Neural progenitor cell (in vitro differentiated cells): ENCODE measurements at regions not wholly inside any gene's neighbourhood (a gene's known extent, or its start where the extent isn't known, plus 50 kb on each side); places are given as distances from the start of the nearest gene placed in this dataset.
"Not testable (repeated sequence)": the region's sequence is repeated elsewhere in the genome, so short reads cannot be mapped to it uniquely, and the experiment has no call there.

Source experiments
- DNase-seq: peaks from one replicate; pipeline ENCODE4 v3.0.0-alpha.2; 2016; ENCODE audit warnings: low spot score
- H2AFZ ChIP-seq: fragments of 200-600 bp; sonication (generic); replicated peaks from 2 replicates; pipeline ENCODE4 v1.6.1; 2016; ENCODE audit warnings: antibody characterized with exemption
- H3F3A ChIP-seq: fragments of 200-600 bp; sonication (generic); 2 replicates; pipeline ENCODE4 v1.6.1; 2016; ENCODE audit warnings: antibody characterized with exemption, low read depth
- H3K27ac ChIP-seq: fragments of 200-600 bp; sonication (generic); 2 replicates; pipeline ENCODE4 v1.5.1; 2016; ENCODE audit warnings: mild to moderate bottlenecking
- H3K27me3 ChIP-seq: fragments of 200-600 bp; sonication (generic); 2 replicates; pipeline ENCODE4 v1.6.1; 2016; ENCODE audit warnings: mild to moderate bottlenecking, moderate library complexity
- H3K36me3 ChIP-seq: fragments of 200-600 bp; sonication (generic); 2 replicates; pipeline ENCODE4 v1.5.1; 2016
- H3K4me1 ChIP-seq: fragments of 200-600 bp; sonication (generic); 2 replicates; pipeline ENCODE4 v1.6.1; 2016; ENCODE audit warnings: mixed run types
- H3K4me2 ChIP-seq: fragments of 200-600 bp; sonication (generic); 2 replicates; pipeline ENCODE4 v1.6.1; 2016
- H3K4me3 ChIP-seq: fragments of 200-600 bp; sonication (generic); 2 replicates; pipeline ENCODE4 v1.5.1; 2016
- H3K79me2 ChIP-seq: fragments of 200-600 bp; sonication (generic); 2 replicates; pipeline ENCODE4 v1.6.1; 2016; ENCODE audit warnings: low read depth
- H3K9ac ChIP-seq: fragments of 200-600 bp; sonication (generic); 2 replicates; pipeline ENCODE4 v1.6.1; 2016
- H3K9me3 ChIP-seq: fragments of 200-600 bp; sonication (generic); 2 replicates; pipeline ENCODE4 v1.5.1; 2016; ENCODE audit warnings: low read depth
- H4K20me1 ChIP-seq: fragments of 200-600 bp; sonication (generic); 2 replicates; pipeline ENCODE4 v1.6.1; 2016; ENCODE audit warnings: low read depth
- H3K27ac Mint-ChIP-seq: 3 replicates; pipeline ENCODE4 v1.8.0; 2021; ENCODE audit warnings: mixed read lengths
- H3K27me3 Mint-ChIP-seq: 2 replicates; pipeline ENCODE4 v1.8.0; 2022; ENCODE audit warnings: low read depth, mild to moderate bottlenecking, inconsistent platforms, moderate library complexity, mixed read lengths; ENCODE audit not compliant: insufficient read depth
- H3K36me3 Mint-ChIP-seq: 3 replicates; pipeline ENCODE4 v1.8.0; 2021; ENCODE audit warnings: mixed read lengths
- H3K4me1 Mint-ChIP-seq: 3 replicates; pipeline ENCODE4 v1.8.0; 2021; ENCODE audit warnings: mixed read lengths
- H3K4me3 Mint-ChIP-seq: 3 replicates; pipeline ENCODE4 v1.8.0; 2021; ENCODE audit warnings: mild to moderate bottlenecking, moderate library complexity, mixed read lengths
- H3K9me3 Mint-ChIP-seq: 3 replicates; pipeline ENCODE4 v1.8.0; 2020; ENCODE audit warnings: mixed read lengths
- EZH2 ChIP-seq: fragments of 200-600 bp; sonication (generic); IDR thresholded peaks from 2 replicates; pipeline ENCODE4 v1.6.1; 2017; ENCODE audit warnings: antibody characterized with exemption, mild to moderate bottlenecking, moderate library complexity
- EZH2phosphoT487 ChIP-seq: fragments of 200-600 bp; sonication (generic); IDR thresholded peaks from 2 replicates; pipeline ENCODE4 v1.6.1; 2017; ENCODE audit warnings: antibody characterized with exemption
- TF ChIP-seq, protein P1 (sequence below): fragments of 200-600 bp; sonication (generic); IDR thresholded peaks from 2 replicates; pipeline ENCODE4 v1.5.1; 2017; ENCODE audit warnings: antibody characterized with exemption, mild to moderate bottlenecking

DNA sequence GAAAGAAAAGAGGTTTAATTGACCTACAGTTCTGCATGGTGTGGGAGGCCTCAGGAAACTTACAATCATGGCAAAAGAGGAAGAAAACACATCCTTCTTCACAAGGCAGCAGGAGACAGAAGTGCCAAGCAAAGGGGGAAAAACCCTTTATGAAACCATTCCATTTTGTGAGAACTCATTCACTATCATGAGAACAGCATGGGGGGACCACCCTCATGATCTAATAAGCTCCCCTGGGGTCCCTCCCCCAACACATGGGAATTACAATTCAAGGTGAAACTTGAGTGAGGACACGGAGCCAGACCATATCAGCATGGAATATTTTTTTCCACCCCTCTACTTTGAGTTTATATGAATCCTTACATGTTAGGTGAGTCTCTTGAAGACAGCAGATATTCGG, 173.7 kb downstream of the PHF2 start:
- no peak overlapping the region for H2AFZ ChIP-seq
- no peak overlapping the region for H3K9ac ChIP-seq
- no peaks in the 10 kb centered on the region for H3K36me3 ChIP-seq
- no peaks in the 10 kb centered on the region for H3K27me3 ChIP-seq
- no peaks in the 10 kb centered on the region for H3K4me1 ChIP-seq
- H3F3A ChIP-seq, result no peaks in the 10 kb centered on the region
- no peak for DNase-seq
- no peaks in the 10 kb centered on the region for H3K79me2 ChIP-seq
- H3K27ac Mint-ChIP-seq, result no peak overlapping the region
- peaks cover 2% of the 10 kb centered on the region for H3K27me3 Mint-ChIP-seq
- TF ChIP-seq EZH2phosphoT487 (no peak), EZH2 (no peak)
- TF ChIP-seq, protein P1, sequence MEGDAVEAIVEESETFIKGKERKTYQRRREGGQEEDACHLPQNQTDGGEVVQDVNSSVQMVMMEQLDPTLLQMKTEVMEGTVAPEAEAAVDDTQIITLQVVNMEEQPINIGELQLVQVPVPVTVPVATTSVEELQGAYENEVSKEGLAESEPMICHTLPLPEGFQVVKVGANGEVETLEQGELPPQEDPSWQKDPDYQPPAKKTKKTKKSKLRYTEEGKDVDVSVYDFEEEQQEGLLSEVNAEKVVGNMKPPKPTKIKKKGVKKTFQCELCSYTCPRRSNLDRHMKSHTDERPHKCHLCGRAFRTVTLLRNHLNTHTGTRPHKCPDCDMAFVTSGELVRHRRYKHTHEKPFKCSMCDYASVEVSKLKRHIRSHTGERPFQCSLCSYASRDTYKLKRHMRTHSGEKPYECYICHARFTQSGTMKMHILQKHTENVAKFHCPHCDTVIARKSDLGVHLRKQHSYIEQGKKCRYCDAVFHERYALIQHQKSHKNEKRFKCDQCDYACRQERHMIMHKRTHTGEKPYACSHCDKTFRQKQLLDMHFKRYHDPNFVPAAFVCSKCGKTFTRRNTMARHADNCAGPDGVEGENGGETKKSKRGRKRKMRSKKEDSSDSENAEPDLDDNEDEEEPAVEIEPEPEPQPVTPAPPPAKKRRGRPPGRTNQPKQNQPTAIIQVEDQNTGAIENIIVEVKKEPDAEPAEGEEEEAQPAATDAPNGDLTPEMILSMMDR, result no peak
- peaks cover 26% of the 10 kb centered on the region for H3K9me3 ChIP-seq
- no peak overlapping the region for H3K4me2 ChIP-seq
- H3K9me3 Mint-ChIP-seq, result peaks cover 54% of the 10 kb centered on the region
- no peaks in the 10 kb centered on the region for H4K20me1 ChIP-seq
- H3K4me3 ChIP-seq, result no peak overlapping the region
- H3K4me3 Mint-ChIP-seq, result no peak overlapping the region
- no peaks in the 10 kb centered on the region for H3K4me1 Mint-ChIP-seq
- no peak overlapping the region for H3K27ac ChIP-seq
- peaks cover 2% of the 10 kb centered on the region for H3K36me3 Mint-ChIP-seq

GRCh38 chr9:93748827-93749226, 172.4 kb downstream of the PHF2 start:
- H3K27me3 Mint-ChIP-seq, H2AFZ ChIP-seq, H3K27ac ChIP-seq, H3F3A ChIP-seq, DNase-seq, H3K9ac ChIP-seq, H3K36me3 Mint-ChIP-seq, H3K4me1 ChIP-seq, H3K79me2 ChIP-seq, H3K36me3 ChIP-seq, H4K20me1 ChIP-seq, H3K4me2 ChIP-seq, H3K27ac Mint-ChIP-seq, H3K27me3 ChIP-seq, H3K4me3 ChIP-seq, H3K4me3 Mint-ChIP-seq, H3K4me1 Mint-ChIP-seq: not testable (repeated sequence)
- peaks cover 26% of the 10 kb centered on the region for H3K9me3 ChIP-seq
- peaks cover 57% of the 10 kb centered on the region for H3K9me3 Mint-ChIP-seq

DNA sequence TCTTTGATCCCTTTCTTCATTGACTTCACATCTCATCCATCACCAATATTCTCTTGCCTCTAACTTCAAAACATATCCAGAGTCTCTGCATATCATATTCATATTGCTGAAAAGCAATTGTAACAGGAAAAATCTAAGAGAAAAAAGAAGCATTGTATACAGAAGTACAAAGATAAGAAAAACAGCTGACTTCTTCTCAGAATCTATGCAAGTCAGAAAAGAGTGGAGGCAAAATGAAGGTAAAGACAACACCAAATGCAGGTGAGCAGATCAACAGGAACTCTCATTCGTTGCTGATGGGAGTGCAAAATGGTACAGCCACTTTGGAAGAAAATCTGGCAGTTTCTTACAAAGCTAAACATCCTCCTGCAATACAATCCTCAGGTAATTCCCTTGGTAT, 155.6 kb downstream of the PHF2 start:
- Histone ChIP-seq H2AFZ (no peak overlapping the region), H3K9me3 (peaks cover 14% of the 10 kb centered on the region), H3K79me2 (no peaks in the 10 kb centered on the region), H3K9ac (no peak overlapping the region), H3K4me2 (no peak overlapping the region), H3K4me3 (no peak overlapping the region), H3K27ac (no peak overlapping the region), H3K4me1 (no peaks in the 10 kb centered on the region), H4K20me1 (no peaks in the 10 kb centered on the region), H3F3A (no peaks in the 10 kb centered on the region), H3K36me3 (no peaks in the 10 kb centered on the region), H3K27me3 (no peaks in the 10 kb centered on the region)
- Mint-ChIP-seq H3K4me3 (no peak overlapping the region), H3K27ac (no peak overlapping the region), H3K9me3 (peaks cover 24% of the 10 kb centered on the region), H3K36me3 (no peaks in the 10 kb centered on the region), H3K4me1 (no peaks in the 10 kb centered on the region), H3K27me3 (peaks cover 5% of the 10 kb centered on the region)
- TF ChIP-seq EZH2phosphoT487 (no peak), EZH2 (no peak)
- TF ChIP-seq, protein P1, result no peak
- no peak for DNase-seq

DNA sequence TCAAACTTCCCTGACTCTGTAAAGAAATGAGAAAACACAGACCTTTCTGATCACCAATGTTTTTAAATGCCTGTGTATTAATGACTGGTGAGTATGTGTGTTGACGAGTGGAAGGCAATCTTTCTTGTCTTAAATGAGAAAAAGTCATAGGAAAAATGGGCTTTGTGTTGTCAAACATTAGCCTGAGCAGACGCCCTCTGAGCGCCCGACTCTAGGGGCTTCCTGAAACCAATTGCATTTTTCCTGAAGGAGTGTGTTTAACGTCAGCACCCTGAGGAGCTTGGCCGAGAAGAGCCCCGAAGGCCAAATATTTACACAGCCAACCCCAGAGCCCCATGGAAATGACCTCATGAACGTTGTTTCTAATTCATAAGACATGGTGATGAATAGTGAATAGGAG, 154.3 kb downstream of the PHF2 start:
- H3K4me1 Mint-ChIP-seq, result no peaks in the 10 kb centered on the region
- no peak overlapping the region for H3K4me3 ChIP-seq
- H3K36me3 Mint-ChIP-seq, result no peaks in the 10 kb centered on the region
- H3K9me3 Mint-ChIP-seq, result peaks cover 24% of the 10 kb centered on the region
- peaks cover 14% of the 10 kb centered on the region for H3K9me3 ChIP-seq
- no peak for TF ChIP-seq EZH2
- no peak for TF ChIP-seq EZH2phosphoT487
- TF ChIP-seq, protein P1, result no peak
- no peak overlapping the region for H2AFZ ChIP-seq
- no peak overlapping the region for H3K9ac ChIP-seq
- no peak overlapping the region for H3K27ac ChIP-seq
- H3K4me3 Mint-ChIP-seq, result no peak overlapping the region
- H3K79me2 ChIP-seq, result no peaks in the 10 kb centered on the region
- no peaks in the 10 kb centered on the region for H3K27me3 ChIP-seq
- H4K20me1 ChIP-seq, result no peaks in the 10 kb centered on the region
- no peaks in the 10 kb centered on the region for H3K4me1 ChIP-seq
- no peak for DNase-seq
- H3K27ac Mint-ChIP-seq, result no peak overlapping the region
- no peaks in the 10 kb centered on the region for H3K36me3 ChIP-seq
- no peaks in the 10 kb centered on the region for H3F3A ChIP-seq
- peaks cover 5% of the 10 kb centered on the region for H3K27me3 Mint-ChIP-seq
- no peak overlapping the region for H3K4me2 ChIP-seq
